ENCODE measurements at regions not wholly inside any gene's neighbourhood (a gene's known extent, or its start where the extent isn't known, plus 50 kb on each side); places are given as distances from the start of the nearest gene placed in this dataset.

DNA sequence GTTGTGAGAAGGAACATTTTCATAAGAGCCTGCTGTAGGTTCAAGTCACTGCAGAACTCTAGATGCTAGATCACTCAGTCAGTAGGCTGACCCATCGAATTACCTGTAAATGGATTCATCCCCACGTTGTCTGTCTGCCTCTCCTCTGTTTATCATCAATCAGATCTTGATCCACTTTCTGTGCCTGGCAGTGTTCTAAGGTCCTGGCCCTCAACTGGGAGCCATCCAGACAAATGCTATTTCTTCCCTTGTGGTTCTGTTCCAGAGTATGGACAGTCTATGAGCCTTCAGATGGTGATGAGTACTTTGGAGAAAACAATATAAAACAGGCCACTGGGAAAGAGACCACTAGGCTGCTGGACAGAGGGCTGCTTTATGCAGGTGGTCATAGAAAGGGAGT, 699.4 kb upstream of the TMEM132C start:
- Histone ChIP-seq H4K20me1 (ENCODE audit: insufficient read depth, low read length) (no peaks in the 10 kb centered on the region), H3F3A (ENCODE audit: insufficient read depth, low read length) (no peaks in the 10 kb centered on the region), H3K36me3 (ENCODE audit: insufficient read depth, low read length) (no peaks in the 10 kb centered on the region), H3K9me2 (ENCODE audit: low read depth, low read length) (no peaks in the 10 kb centered on the region), H3K4me2 (ENCODE audit: low read length) (no peak overlapping the region), H3K4me3 (ENCODE audit: low read depth, low read length, poor library complexity, severe bottlenecking) (no peak overlapping the region), H3K9me3 (ENCODE audit: low read length) (no peaks in the 10 kb centered on the region), H3K27me3 (ENCODE audit: insufficient read depth, low read length) (no peaks in the 10 kb centered on the region), H3K27ac (ENCODE audit: low read depth, low read length, poor library complexity, severe bottlenecking) (no peak overlapping the region), H3K9ac (ENCODE audit: low read length) (no peak overlapping the region), H3K4me1 (ENCODE audit: insufficient read depth, low read length, severe bottlenecking) (no peaks in the 10 kb centered on the region), H3K79me2 (ENCODE audit: insufficient read depth, low read length) (no peaks in the 10 kb centered on the region), H2AFZ (ENCODE audit: low read length) (no peak overlapping the region)
- TF ChIP-seq, protein P1, sequence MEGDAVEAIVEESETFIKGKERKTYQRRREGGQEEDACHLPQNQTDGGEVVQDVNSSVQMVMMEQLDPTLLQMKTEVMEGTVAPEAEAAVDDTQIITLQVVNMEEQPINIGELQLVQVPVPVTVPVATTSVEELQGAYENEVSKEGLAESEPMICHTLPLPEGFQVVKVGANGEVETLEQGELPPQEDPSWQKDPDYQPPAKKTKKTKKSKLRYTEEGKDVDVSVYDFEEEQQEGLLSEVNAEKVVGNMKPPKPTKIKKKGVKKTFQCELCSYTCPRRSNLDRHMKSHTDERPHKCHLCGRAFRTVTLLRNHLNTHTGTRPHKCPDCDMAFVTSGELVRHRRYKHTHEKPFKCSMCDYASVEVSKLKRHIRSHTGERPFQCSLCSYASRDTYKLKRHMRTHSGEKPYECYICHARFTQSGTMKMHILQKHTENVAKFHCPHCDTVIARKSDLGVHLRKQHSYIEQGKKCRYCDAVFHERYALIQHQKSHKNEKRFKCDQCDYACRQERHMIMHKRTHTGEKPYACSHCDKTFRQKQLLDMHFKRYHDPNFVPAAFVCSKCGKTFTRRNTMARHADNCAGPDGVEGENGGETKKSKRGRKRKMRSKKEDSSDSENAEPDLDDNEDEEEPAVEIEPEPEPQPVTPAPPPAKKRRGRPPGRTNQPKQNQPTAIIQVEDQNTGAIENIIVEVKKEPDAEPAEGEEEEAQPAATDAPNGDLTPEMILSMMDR (IDR thresholded peaks at IDR 0.05; ENCODE audit: low read length), result no peak

DNA sequence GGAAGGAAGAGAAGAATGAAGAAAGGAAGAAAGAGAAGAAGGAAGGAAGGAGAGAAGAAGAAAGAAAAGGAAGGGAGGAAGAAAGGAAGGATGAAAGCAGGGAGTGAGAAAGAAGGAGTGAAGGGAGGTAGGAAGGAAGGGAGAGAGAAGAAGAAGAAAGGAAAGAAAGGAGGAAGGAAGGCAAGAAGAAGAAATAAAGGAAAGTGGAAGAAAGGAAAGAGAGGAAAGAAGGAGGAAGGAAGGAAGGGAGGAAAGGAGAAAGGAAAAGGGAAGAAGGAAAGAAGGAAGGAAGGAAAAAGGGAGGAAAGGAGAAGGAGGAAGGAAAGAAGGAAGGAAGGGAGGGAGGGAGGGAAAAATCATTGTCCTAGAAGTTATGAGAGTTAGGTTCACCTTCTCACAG, 696.6 kb upstream of the TMEM132C start:
- Histone ChIP-seq H3K9ac (ENCODE audit: low read length) (no peak overlapping the region), H3K4me3 (ENCODE audit: low read depth, low read length, poor library complexity, severe bottlenecking) (no peak overlapping the region), H3K9me3 (ENCODE audit: low read length) (no peaks in the 10 kb centered on the region), H3K79me2 (ENCODE audit: insufficient read depth, low read length) (no peaks in the 10 kb centered on the region), H3K36me3 (ENCODE audit: insufficient read depth, low read length) (no peaks in the 10 kb centered on the region), H3K4me2 (ENCODE audit: low read length) (no peak overlapping the region), H2AFZ (ENCODE audit: low read length) (no peak overlapping the region), H3K9me2 (ENCODE audit: low read depth, low read length) (no peaks in the 10 kb centered on the region), H3F3A (ENCODE audit: insufficient read depth, low read length) (no peaks in the 10 kb centered on the region), H3K27me3 (ENCODE audit: insufficient read depth, low read length) (no peaks in the 10 kb centered on the region), H4K20me1 (ENCODE audit: insufficient read depth, low read length) (no peaks in the 10 kb centered on the region), H3K27ac (ENCODE audit: low read depth, low read length, poor library complexity, severe bottlenecking) (no peak overlapping the region), H3K4me1 (ENCODE audit: insufficient read depth, low read length, severe bottlenecking) (no peaks in the 10 kb centered on the region)
- TF ChIP-seq EZH2 (IDR thresholded peaks at IDR 0.05; ENCODE audit: borderline replicate concordance, low read length), result no peak
- TF ChIP-seq, protein P1 (IDR thresholded peaks at IDR 0.05; ENCODE audit: low read length), result no peak

DNA sequence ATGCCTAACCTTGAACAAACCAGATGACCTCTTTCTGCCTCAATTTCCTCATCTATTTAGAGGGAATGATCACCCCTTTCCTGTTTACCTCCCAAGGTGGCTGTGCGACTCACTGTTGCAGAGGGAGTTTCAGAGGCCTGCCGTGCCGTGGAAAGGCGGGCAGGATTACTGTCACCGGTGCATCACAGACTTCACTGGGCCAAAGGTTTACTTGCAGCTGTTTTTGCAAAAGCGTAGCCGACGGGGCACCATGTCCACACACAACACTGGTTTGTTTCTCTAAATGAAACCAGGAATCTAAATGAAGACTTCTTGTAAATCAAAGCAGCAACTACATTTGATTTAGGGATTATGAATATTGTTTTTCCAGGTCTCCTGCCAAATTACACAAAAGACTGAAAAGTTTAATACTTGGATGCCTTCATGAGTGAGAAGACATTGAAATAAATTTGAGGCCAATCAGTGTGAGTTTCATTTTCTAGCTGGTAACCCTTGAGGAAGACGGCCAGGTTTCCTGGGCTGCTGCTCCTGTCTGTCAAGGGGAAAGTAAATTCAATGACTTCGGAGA, 696.1 kb upstream of the TMEM132C start:
- Histone ChIP-seq H3K4me3 (ENCODE audit: low read depth, low read length, poor library complexity, severe bottlenecking) (no peak overlapping the region), H3K27ac (ENCODE audit: low read depth, low read length, poor library complexity, severe bottlenecking) (no peak overlapping the region), H3K9ac (ENCODE audit: low read length) (no peak overlapping the region), H3K9me2 (ENCODE audit: low read depth, low read length) (no peaks in the 10 kb centered on the region), H3K9me3 (ENCODE audit: low read length) (no peaks in the 10 kb centered on the region), H3K79me2 (ENCODE audit: insufficient read depth, low read length) (no peaks in the 10 kb centered on the region), H3K4me2 (ENCODE audit: low read length) (no peak overlapping the region), H3K36me3 (ENCODE audit: insufficient read depth, low read length) (no peaks in the 10 kb centered on the region), H2AFZ (ENCODE audit: low read length) (no peak overlapping the region), H3F3A (ENCODE audit: insufficient read depth, low read length) (no peaks in the 10 kb centered on the region), H4K20me1 (ENCODE audit: insufficient read depth, low read length) (no peaks in the 10 kb centered on the region), H3K27me3 (ENCODE audit: insufficient read depth, low read length) (no peaks in the 10 kb centered on the region), H3K4me1 (ENCODE audit: insufficient read depth, low read length, severe bottlenecking) (no peaks in the 10 kb centered on the region)
- no peak for TF ChIP-seq EZH2 (IDR thresholded peaks at IDR 0.05; ENCODE audit: borderline replicate concordance, low read length)
- TF ChIP-seq, protein P1 (IDR thresholded peaks at IDR 0.05; ENCODE audit: low read length), result no peak
